COLO668 (cell line): ENCODE measurements at regions not wholly inside any gene's neighbourhood (a gene's known extent, or its start where the extent isn't known, plus 50 kb on each side); places are given as distances from the start of the nearest gene placed in this dataset.
"Not testable (repeated sequence)": the region's sequence is repeated elsewhere in the genome, so short reads cannot be mapped to it uniquely, and the experiment has no call there.

Source experiments
- DNase-seq: peaks from one replicate; lab custom pipeline; 2025; ENCODE audit not compliant: unreplicated experiment; lab: John Stamatoyannopoulos, UW

GRCh38 chr18:45339810-45340550 is 275.3 kb upstream of the SLC14A2 start:
- DNase-seq = no peak

DNA sequence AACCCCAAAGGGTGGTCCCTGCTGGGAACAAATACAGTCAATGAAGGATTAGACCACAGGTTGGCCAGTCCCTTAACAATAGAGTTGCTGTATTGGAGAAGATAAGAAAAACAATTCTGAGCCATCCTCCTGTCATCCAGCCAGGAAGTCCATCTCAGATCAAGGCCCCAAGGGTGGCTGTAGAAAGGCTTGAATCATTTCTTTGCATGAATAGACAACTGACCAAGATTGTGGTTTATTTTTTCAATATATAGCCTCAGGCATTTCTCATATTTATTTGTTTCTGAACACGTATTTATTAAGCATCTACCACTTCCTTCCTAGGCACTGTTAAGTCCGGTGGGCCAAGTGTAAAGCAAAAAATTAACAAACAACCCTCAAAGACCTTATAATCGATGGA is 274.4 kb upstream of the SLC14A2 start:
- DNase-seq = no peak

GRCh38 chr18:45341454-45341853 is 273.8 kb upstream of the SLC14A2 start:
- DNase-seq = no peak

GRCh38 chr18:45342166-45342565 is 273.1 kb upstream of the SLC14A2 start:
- no peak for DNase-seq

- DNase-seq = no peak
These were observed 272.6 kb upstream of the SLC14A2 start for GRCh38 chr18:45342653-45343052.

- no peak for DNase-seq
These were observed 271.9 kb upstream of the SLC14A2 start for GRCh38 chr18:45343365-45343764.

DNA sequence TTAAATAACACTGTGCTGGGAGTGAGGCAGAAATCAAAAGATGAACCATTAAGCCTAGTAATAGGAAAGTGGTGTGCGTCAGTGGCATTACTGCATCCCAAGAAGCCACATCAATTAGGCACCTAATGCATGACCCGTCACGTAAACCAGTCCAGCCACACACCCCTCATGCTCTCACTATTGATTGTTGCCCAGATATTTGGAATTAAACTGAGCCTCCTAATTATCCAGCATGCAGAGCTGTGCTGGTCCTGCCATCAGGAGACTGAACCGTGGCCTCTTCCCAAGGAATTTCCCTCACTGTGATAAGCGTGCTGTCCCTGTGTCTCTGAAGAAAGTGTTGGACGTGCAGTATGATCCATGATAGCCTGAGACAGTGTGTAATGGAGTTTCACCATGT is 270.6 kb upstream of the SLC14A2 start:
- not testable (repeated sequence) for DNase-seq

DNA sequence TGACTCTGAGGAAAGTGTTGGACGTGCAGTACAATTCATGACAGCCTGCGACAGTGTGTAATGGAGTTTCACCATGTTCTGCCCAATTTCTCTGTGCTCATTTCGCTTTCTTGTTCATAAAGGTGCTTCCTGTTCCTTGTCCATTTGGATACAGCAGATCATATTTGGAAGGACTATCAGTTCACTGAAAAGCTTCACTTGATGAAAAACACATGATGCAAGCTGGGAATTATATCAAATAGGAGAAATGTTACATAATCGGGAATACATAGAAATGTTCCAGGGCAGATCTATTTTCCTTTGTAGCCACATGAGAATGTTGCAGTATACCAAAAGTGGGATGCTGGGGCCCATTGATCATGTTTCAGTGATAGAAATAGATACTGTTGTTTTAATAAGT is 266.3 kb upstream of the SLC14A2 start:
- no peak for DNase-seq

DNA sequence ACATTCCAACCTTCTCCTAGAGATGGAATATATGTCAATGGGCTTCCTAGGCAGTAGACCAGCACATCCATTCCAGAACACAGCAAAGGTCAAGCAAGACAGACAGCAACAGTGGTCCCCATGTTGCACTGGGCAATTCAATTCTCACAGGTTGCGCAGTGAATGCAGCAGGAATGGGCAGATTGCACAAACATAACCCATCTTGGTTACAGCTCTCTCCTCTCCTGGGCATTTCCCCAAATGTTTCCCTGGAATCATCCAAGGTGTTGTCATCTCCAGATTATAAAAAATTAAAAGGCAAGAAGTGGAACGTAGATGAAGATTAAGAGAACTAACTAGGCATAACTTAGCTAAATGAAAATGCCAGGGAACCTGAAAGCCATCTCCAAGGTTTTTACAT is 265.8 kb upstream of the SLC14A2 start:
- DNase-seq = no peak

DNA sequence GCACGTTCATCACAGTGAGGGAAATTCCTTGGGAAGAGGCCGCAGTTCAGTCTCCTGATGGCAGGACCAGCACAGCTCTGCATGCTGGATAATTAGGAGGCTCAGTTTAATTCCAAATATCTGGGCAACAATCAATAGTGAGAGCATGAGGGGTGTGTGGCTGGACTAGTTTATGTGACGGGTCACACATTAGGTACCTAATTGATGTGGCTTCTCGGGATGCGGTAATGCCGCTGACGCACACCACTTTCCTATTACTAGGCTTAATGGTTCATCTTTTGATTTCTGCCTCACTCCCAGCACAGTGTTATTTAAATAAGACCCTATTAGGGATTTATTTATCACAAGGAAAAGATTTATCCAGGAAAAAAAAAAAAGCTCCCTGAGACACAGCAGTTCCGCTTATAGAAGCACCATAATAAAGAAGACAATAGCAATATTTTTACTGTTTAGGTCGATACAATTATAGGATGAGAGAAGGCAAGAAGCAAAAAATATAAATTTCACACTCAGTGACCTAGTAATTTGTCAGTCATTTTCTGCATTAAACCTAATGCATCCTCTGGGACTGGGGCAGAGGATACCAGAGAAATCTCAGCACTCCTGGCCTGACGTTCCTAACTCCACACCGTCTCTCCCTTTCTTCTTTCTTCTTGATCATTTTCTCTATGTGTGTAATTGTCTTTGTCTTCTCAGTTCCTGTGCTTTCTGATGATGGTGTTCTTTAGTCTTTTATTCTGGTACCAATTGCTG is 264.7 kb upstream of the SLC14A2 start:
- no peak for DNase-seq

- no peak for DNase-seq
These were observed 262.4 kb upstream of the SLC14A2 start for GRCh38 chr18:45352874-45353273.

GRCh38 chr18:45353530-45353929 is 261.7 kb upstream of the SLC14A2 start:
- DNase-seq = no peak

GRCh38 chr18:45355944-45356520 is 259.2 kb upstream of the SLC14A2 start:
- DNase-seq = no peak

GRCh38 chr18:45357686-45358470 is 257.4 kb upstream of the SLC14A2 start:
- peak; percentile 59 for DNase-seq

GRCh38 chr18:45359275-45360009 is 255.8 kb upstream of the SLC14A2 start:
- peak; percentile 79 for DNase-seq

DNA sequence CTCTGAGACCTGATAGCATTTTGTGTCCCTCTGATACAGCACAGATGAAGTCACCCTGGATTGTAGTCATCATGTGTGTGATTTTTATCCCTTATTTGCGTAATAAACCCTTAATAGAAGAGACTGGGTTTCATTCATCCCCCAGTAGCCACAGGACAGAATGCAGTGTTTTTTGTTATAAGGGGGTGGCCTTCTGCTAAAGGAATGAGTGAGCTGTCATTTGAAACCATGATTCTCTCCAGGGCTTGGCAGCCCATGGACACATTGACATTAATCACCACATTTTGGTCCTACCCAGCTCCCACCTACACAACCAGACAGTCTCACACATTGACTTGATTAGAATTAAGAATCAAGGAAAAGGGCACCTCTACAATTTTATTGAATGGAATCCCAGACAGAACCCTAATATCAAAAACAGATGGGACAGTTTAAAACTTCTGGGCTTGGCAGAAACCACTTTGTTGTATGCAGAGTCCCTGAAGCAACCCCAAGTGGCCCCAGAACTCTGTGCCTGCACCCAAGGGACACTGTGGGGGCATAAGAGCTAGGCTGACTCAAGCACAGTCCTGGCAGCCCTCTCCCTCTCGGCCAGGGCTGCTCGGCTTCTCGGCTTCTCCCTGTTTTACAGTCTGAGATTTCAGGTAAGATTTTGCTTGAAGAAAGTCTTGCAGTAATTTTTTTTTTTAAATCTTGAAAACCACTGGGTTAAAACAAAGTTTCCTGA is 254.0 kb upstream of the SLC14A2 start:
- no peak for DNase-seq

DNA sequence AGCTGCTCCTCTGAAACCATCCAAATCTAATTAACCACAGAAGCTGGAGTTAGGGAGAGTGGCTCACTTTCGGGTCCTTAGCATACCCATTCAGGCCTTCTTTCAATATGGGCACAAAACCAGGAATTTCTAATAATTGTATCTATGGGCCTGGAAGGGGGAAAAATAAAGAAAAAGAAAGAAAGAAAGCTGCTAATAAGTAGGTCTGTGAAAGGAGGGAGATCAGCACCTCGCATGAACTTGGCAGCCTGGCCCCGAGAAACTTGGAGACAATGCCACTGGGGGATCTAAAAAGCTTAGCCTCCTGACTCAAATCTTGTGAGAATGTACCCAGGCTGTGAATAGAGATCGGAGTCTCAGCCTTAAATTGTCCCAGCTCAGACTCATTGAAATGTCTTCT is 252.1 kb upstream of the SLC14A2 start:
- DNase-seq = no peak

- no peak for DNase-seq
These were observed 249.4 kb upstream of the SLC14A2 start for GRCh38 chr18:45365835-45366234.

GRCh38 chr18:45370255-45371010 is 244.8 kb upstream of the SLC14A2 start:
- no peak for DNase-seq
